GM21619 (cell line): ENCODE measurements at regions not wholly inside any gene's neighbourhood (a gene's known extent, or its start where the extent isn't known, plus 50 kb on each side); places are given as distances from the start of the nearest gene placed in this dataset.

Experiments
- ATAC-seq: cut with Tn5 transposase; IDR thresholded peaks from one replicate; pipeline ENCODE4 v1.9.1; 2021; ENCODE audit not compliant: unreplicated experiment

GRCh38 chr2:42108852-42109251 lies 60.3 kb upstream of the EML4 start:
- ATAC-seq, result no peak

DNA sequence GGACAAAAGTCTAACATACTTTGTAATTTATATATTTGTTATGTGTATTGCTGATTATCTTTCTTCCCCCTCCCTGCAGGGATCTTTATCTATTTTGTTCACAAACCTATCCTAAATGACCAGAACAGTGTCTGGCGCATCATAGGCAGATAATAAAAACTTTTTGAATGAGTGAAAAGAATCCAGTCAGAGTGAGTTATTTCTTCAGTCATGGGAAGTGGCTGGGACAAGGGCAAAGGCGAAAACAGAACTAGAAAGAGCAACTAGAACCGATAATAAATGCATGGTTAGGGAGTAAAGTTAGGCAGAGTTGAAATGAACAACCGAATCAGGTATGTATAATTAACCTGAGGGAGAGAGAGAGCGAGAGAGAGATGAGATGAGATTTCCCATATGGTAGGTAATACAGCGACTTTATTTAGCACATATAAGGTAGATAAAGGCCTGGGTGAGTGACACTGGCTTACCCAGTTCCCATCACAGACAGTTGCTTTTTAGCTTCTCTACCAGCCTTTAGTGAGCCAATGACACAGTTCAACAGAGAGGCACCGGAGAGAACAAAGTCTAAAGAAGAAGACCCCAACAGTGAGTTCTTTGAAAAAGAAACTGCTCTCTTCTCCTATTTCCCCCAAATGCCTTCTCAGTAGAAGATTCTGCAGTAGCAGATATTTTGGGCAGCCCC lies 59.1 kb upstream of the EML4 start:
- ATAC-seq, result no peak

- ATAC-seq, result no peak
These were observed 58.4 kb upstream of the EML4 start for GRCh38 chr2:42110641-42111322.

DNA sequence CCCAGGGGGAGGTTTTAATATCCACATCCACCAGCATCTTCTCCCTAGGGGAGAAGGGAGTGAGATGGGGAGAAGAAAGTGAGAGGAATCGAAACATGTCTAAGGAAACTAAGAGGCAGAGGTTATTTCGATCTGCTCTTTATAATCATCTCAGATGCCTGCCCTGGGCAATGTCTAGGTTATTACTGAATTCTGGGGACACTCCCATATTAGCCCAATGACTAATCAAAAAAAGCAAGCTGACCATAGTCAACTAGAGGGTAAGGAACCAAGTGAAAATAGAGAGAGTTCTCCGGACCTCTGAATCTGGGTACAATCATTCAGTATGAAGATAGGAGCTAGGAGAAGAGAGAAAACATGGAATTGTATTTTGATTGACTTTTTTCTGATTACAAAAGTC lies 56.7 kb upstream of the EML4 start:
- no peak for ATAC-seq

DNA sequence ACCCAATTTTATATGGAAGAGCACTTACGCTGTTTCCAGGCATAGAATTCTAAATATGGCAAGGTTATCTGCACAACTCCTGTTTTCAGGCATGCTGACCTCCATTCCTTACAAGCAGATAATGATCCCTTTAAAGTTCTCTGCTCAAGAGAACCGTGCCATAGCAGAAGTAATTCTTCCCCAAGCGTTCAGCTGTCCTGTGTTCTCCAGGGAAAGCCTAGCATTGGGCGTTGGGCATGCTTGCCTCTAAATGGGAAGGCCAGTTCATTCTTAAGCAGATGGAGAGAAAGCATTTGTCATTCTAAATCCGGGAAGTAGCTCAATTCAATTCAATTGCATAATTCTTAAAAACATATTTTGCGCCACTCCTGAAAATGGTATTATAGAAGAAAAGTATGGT lies 55.7 kb upstream of the EML4 start:
- ATAC-seq, result no peak

GRCh38 chr2:42114091-42114490 lies 55.1 kb upstream of the EML4 start:
- no peak for ATAC-seq

- no peak for ATAC-seq
These were observed 53.6 kb upstream of the EML4 start for GRCh38 chr2:42115588-42115987.

DNA sequence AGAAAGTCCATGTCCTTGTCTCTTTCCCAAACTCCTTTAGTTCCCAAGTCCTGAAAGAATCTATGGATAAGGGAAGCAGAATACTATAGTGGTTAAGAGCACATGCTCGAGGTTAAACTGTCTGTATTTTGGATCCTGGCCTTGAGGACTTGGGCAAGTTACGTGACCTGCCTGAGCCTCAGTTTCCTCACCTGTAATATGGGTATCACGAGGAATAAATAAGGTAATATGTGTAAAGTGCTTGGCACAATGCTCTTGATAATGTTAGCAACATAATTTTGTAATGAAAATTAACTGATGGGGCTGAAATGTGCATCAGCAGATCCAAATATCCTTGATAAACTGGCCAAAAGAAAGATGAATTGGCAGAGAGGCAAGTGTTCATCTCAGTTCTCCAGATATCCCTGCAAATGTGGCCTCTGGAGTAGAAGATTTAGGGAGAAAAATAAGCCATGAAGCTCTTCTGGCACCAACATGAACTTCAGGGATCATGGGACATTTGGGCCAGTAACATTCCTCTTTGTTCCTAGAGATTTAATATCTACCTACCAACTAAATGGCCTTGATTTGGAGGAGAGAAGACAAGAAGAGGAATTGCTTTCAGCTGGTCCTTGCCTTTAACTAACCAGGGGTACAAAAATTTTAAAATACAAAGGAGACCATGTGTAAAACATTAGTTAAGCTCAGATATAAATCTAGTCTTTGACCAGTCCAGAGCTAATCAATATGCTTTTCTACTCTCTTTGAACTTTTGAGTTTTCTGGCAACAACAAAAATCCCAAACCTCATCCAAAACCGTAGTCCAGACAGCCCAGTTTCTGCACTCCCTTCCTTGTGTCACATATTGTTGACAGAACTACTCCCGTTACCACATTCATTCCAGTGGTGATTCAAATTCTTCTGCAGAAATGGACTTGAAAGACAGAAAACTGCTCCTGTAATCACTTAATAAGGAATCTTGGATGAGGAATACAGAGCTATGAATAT lies 52.7 kb upstream of the EML4 start:
- no peak for ATAC-seq

GRCh38 chr2:42117182-42117579 lies 52.0 kb upstream of the EML4 start:
- ATAC-seq, result no peak

DNA sequence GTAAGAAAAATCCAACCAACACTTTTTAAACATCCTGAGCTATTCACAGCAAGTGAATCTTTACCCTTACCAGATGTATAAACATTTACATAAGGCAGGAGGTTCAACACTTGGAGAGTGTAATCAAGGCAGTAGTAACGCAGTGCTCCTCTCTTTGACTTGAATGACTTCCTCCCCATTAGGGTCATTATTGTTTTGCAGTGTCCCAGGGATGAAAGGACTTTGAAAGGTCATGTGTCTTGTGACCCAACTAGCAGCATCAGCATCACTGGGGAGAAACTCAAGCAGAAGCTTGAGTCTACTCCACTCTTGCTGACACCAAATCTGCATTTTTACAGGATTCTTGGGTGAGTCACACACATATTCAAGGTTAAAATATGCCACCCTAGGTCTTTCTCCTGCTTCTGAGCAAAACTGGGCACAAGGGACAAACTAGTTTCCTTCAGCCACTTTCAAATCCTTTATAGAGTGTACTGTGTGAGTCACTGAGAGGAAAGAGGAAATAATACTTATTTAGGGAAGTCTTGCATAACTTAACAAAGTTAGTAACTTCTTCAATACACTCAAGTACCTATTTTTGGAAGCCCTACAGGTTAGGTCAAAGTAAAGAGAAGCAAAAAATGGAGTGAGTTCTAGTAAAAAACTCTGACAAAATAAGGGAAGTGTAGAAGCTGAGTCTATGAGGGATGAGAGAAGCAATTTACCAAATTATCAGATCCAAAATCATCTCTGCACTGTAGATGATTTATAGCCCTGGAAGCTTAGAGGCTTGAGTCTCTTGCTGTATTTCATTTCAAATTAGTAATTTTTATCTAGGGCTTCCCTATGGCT lies 51.0 kb upstream of the EML4 start:
- peak; percentile 88 for ATAC-seq

GRCh38 chr2:42118754-42119569 lies 50.2 kb upstream of the EML4 start:
- ATAC-seq, result no peak
